Upper lobe of left lung (tissue), 6 donors: ENCODE measurements at regions not wholly inside any gene's neighbourhood (a gene's known extent, or its start where the extent isn't known, plus 50 kb on each side); places are given as distances from the start of the nearest gene placed in this dataset.

ENCODE experiments used
- ATAC-seq, 2 donors: fragments of 200-7000 bp; cut with Tn5 transposase; one replicate each; pipeline ENCODE4 v1.9.1; 2022; ENCODE audit warnings: mild to moderate bottlenecking in 2 of 2, moderate library complexity in 2 of 2; ENCODE audit not compliant: low FRiP score in 2 of 2
- DNase-seq, 2 donors: peaks; one replicate each; pipeline ENCODE4 v3.0.0-alpha.2; 2019 to 2020
- H3K27ac ChIP-seq, 4 donors: fragments of 200-600 bp; sonication (generic); one replicate each; pipeline ENCODE4 v1.5.1; 2016 to 2019
- H3K27me3 ChIP-seq, 4 donors: fragments of 200-600 bp; sonication (generic); one replicate each; pipeline ENCODE4 v1.5.1; 2017 to 2019
- H3K36me3 ChIP-seq, 4 donors: fragments of 200-600 bp; sonication (generic); one replicate each; pipeline ENCODE4 v1.5.1; 2016 to 2019
- H3K4me1 ChIP-seq, 4 donors: fragments of 200-600 bp; sonication (generic); one replicate each; pipeline ENCODE4 v1.5.1; 2018 to 2019
- H3K4me3 ChIP-seq, 4 donors: fragments of 200-600 bp; sonication (generic); one replicate each; pipeline ENCODE4 v1.5.1; 2017 to 2019; ENCODE audit warnings: mild to moderate bottlenecking in 2 of 4, moderate library complexity in 1 of 4
- H3K9me3 ChIP-seq, 4 donors: fragments of 200-600 bp; sonication (generic); one replicate each; pipeline ENCODE4 v1.5.1; 2018 to 2019
- CTCF ChIP-seq, 6 experiments: fragments of 450-650 bp in 4 of 6; fragments of 200-600 bp in 2 of 6; sonication (generic) in 2 of 6; IDR thresholded peaks; one replicate each; pipeline ENCODE4 v1.5.1; 2016 to 2019; ENCODE audit warnings: antibody characterized with exemption in 6 of 6
- EP300 ChIP-seq, 4 donors: sonication (generic); formaldehyde crosslinking; IDR thresholded peaks; one replicate each; pipeline ENCODE4 v1.5.1; 2017; ENCODE audit warnings: antibody characterized with exemption in 4 of 4, control low read depth in 2 of 4
- POLR2A ChIP-seq, 4 donors: fragments of 450-650 bp; IDR thresholded peaks; one replicate each; pipeline ENCODE4 v1.5.1; 2016 to 2017; ENCODE audit warnings: antibody characterized with exemption in 4 of 4, mild to moderate bottlenecking in 2 of 4
- POLR2AphosphoS5 ChIP-seq, 2 donors: sonication (generic); formaldehyde crosslinking; IDR thresholded peaks; one replicate each; pipeline ENCODE4 v1.5.1; 2017; ENCODE audit warnings: antibody characterized with exemption in 2 of 2
- WGBS, 2 donors: methylation state at CpG; one replicate each; pipeline ENCODE4 v1.1.5; 2017 to 2018; 5-methylcytosine and 5-hydroxymethylcytosine counted together
- donor health status: DM: no; HTN: no; CAD: no; lungs with moderate emphysema.
- donor health status: DM: no; HTN: yes; CAD: no; lungs with severe emphysema.

GRCh38 chr16:65666132-65666941 lies 544.5 kb upstream of the CDH11 start:
- Histone ChIP-seq H3K27me3 (no peaks in the 10 kb centered on the region), H3K4me1 (peaks cover 0 to 5% (median 0%) of the 10 kb centered on the region in 4 donors), H3K27ac (no peak overlapping the region), H3K9me3 (no peaks in the 10 kb centered on the region), H3K4me3 (no peak overlapping the region), H3K36me3 (no peaks in the 10 kb centered on the region)
- ATAC-seq (no peak), DNase-seq (no peak)
- TF ChIP-seq CTCF (IDR thresholded peaks at IDR 0.05): no peak
- no peak for TF ChIP-seq POLR2AphosphoS5 (IDR thresholded peaks at IDR 0.05)
- TF ChIP-seq EP300 (IDR thresholded peaks at IDR 0.05): no peak
- no peak for TF ChIP-seq POLR2A (IDR thresholded peaks at IDR 0.05)
- WGBS, 2 donors: 79 to 85% methylated on average over 4 to 10 of the region's 11 CpGs

GRCh38 chr16:65665586-65665985 lies 543.7 kb upstream of the CDH11 start:
- H3K4me3 ChIP-seq: no peak overlapping the region
- no peaks in the 10 kb centered on the region for H3K9me3 ChIP-seq
- no peaks in the 10 kb centered on the region for H3K27me3 ChIP-seq
- no peaks in the 10 kb centered on the region for H3K36me3 ChIP-seq
- ATAC-seq: no peak
- H3K27ac ChIP-seq: no peak overlapping the region
- DNase-seq: no peak
- H3K4me1 ChIP-seq: peaks cover 0 to 5% (median 0%) of the 10 kb centered on the region in 4 donors
- TF ChIP-seq CTCF (IDR thresholded peaks at IDR 0.05): no peak
- no peak for TF ChIP-seq POLR2A (IDR thresholded peaks at IDR 0.05)
- no peak for TF ChIP-seq POLR2AphosphoS5 (IDR thresholded peaks at IDR 0.05)
- no peak for TF ChIP-seq EP300 (IDR thresholded peaks at IDR 0.05)
- WGBS, 2 donors: 85 to 90% methylated on average over 3 of the region's 3 CpGs

- no peak for DNase-seq
- Histone ChIP-seq H3K9me3 (no peaks in the 10 kb centered on the region), H3K4me3 (no peak overlapping the region), H3K27me3 (no peaks in the 10 kb centered on the region), H3K4me1 (peaks cover 0 to 5% (median 0%) of the 10 kb centered on the region in 4 donors), H3K27ac (no peak overlapping the region), H3K36me3 (no peaks in the 10 kb centered on the region)
- TF ChIP-seq CTCF (IDR thresholded peaks at IDR 0.05) (no peak), POLR2A (IDR thresholded peaks at IDR 0.05) (no peak), EP300 (IDR thresholded peaks at IDR 0.05) (no peak), POLR2AphosphoS5 (IDR thresholded peaks at IDR 0.05) (no peak)
- 84 to 96% methylated on average over 3 of the region's 3 CpGs for WGBS, 2 donors
- ATAC-seq: no peak
These were observed 541.9 kb upstream of the CDH11 start for GRCh38 chr16:65663774-65664173.

- Histone ChIP-seq H3K4me3 (no peak overlapping the region), H3K4me1 (peaks cover 0 to 5% (median 0%) of the 10 kb centered on the region in 4 donors), H3K9me3 (no peaks in the 10 kb centered on the region), H3K36me3 (no peaks in the 10 kb centered on the region), H3K27ac (no peak overlapping the region), H3K27me3 (no peaks in the 10 kb centered on the region)
- ATAC-seq: no peak
- WGBS, 2 donors: 90 to 92% methylated on average over 4 of the region's 4 CpGs
- TF ChIP-seq POLR2AphosphoS5 (IDR thresholded peaks at IDR 0.05) (no peak), EP300 (IDR thresholded peaks at IDR 0.05) (no peak), CTCF (IDR thresholded peaks at IDR 0.05) (no peak), POLR2A (IDR thresholded peaks at IDR 0.05) (no peak)
- no peak for DNase-seq
These were observed 540.4 kb upstream of the CDH11 start for GRCh38 chr16:65662256-65662655.

- Histone ChIP-seq H3K9me3 (no peaks in the 10 kb centered on the region), H3K27me3 (no peaks in the 10 kb centered on the region), H3K4me3 (no peak overlapping the region), H3K27ac (no peak overlapping the region), H3K36me3 (no peaks in the 10 kb centered on the region), H3K4me1 (peaks cover 0 to 5% (median 0%) of the 10 kb centered on the region in 4 donors)
- ATAC-seq (no peak), DNase-seq (no peak)
- TF ChIP-seq POLR2A (IDR thresholded peaks at IDR 0.05): no peak
- 76 to 87% methylated on average over 5 of the region's 5 CpGs for WGBS, 2 donors
These were observed 539.7 kb upstream of the CDH11 start for GRCh38 chr16:65661558-65661957.
